HG02981 (cell line): ENCODE measurements at regions not wholly inside any gene's neighbourhood (a gene's known extent, or its start where the extent isn't known, plus 50 kb on each side); places are given as distances from the start of the nearest gene placed in this dataset.
"Not testable (repeated sequence)": the region's sequence is repeated elsewhere in the genome, so short reads cannot be mapped to it uniquely, and the experiment has no call there.

Experiments
- ATAC-seq: cut with Tn5 transposase; IDR thresholded peaks from one replicate; pipeline ENCODE4 v1.9.1; 2021; ENCODE audit warnings: mild to moderate bottlenecking, moderate library complexity; ENCODE audit not compliant: unreplicated experiment

DNA sequence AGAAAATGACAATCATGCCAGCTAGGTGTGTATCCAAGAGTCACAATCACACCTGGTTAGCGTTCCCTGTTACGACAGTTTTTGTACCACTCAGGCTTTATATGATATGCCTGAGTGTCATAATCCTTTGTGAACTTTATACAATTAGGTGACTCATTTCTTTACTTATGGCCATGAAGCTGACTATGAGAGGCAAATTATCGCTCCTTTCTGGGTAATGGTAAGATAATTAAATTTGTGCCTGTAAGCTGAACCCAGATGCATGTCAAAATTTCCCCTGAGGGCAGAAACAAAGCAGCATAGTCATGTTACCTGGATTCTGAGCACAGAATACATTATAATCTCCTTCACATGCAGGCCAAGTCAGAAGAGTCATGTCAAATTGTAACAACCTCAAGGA is 970.1 kb upstream of the AMELY start:
- no peak for ATAC-seq

DNA sequence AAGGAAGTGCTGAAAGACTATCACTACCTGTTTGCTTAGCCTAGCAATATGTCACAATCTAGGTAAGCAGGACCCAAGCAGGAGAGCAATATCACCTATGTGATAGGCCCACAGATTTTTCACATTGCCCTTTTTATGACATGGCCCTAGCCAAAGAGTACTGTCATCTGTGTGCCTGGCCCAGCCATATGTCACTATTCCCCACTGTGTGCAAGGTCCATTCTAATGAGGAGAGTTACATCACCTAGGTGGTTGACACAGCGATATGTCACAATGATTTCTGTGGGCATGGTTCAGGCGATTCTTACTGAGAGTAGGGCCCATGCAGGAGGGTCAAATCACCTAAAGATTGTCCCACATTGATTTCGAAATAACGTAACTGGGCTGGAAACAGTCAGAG is 967.7 kb upstream of the AMELY start:
- no peak for ATAC-seq

DNA sequence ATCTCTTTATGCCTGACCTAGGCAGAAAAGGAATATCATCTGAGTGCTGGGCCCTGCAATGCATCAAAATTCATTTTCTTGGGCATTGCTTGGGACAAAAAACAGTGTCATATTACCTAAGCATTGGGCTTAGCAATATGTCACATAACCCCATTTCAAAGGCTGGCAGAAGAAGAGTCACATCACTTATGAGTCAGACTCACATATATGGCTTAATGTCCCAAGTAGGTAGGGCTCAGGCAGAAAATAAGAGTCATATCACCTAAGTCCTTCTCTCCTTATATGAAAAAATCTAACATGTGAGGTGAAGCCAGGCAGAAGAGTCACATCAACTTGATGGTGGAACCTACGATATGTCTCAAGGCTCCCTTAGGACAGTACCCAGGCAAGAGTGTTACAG is 967.2 kb upstream of the AMELY start:
- ATAC-seq: no peak

DNA sequence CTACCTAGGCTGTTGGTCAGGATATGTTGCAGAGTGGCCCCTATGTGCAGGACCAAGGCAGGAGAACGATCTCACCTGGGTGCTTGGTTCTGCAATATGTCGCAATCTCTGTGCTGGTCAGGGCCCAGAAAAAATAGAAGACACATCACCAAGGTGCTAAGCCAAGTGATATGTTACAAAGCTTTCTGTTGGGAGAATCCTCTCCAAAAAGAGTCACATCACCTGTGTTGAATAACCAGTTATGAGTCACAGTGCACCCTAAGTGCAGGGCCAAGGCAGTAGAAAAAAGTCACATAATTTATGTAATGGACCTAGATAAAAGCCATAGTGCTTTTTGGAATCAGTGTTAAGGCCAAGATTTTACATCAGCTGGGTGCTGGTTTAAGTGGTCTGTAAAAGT is 965.9 kb upstream of the AMELY start:
- no peak for ATAC-seq

DNA sequence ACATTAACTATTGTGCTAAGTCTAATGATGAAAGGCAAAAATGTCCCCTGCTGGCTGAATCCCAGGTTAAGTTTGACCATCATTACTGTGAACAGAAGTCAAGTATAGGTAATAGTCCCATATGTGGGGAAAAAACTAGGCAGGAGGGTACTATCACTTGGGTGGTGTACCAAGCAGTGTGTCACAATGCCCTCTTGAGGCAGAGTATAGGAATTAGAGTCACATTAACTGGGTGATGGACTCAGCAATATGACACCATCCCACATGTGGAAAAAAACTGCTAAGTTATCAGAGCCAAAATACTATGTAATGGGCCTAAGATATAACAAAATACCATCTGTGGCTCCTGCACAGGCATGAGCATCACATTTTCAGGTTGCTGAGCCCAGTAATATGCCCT is 962.5 kb upstream of the AMELY start:
- ATAC-seq: peak; percentile 60

DNA sequence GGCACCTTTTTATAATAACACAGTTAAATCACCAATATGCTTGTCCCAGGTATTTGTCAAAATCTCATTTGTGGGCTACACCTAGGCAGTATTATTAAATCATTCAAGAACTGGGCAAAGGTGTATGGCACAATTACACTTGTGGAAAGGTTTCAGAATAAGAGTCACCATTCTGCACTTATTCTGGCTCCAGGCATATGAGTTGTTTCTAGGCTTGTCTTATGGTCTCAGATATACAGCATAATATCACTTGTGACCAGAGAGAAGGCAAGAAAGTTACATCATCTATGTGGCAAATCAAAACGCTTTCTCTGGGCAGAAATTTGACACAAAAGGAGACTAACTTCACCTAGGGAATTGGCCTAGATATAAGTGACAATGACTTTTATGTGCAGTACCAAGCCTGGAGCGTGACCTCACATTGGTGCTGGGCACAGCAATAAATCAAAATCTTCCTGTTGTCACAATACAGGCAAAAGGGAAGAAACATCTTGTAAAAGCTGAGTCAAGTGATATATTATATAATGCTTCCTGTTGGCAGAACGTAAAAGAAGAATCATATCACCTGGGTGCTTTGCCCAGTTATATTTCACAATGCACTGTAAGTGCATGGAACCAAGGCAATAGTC is 959.9 kb upstream of the AMELY start:
- no peak for ATAC-seq

DNA sequence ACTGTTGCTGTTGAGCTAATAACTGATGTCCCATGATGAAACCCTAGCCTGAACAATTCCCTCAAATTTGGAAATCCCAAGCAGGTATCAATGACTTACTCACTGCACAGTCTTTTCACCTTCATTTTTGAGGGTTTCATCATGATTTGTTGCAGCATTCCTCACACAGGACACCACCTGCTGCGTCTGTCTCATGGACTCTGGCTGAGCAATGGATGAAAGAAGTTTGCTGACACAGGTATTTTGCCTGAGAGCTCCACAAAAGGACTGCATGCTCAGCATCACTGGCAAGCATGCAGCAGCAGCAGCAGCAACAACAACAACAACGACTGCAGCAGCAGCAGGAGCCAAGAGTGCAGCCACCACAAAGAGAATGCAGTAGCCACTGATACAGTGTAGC is 955.4 kb upstream of the AMELY start:
- no peak for ATAC-seq

DNA sequence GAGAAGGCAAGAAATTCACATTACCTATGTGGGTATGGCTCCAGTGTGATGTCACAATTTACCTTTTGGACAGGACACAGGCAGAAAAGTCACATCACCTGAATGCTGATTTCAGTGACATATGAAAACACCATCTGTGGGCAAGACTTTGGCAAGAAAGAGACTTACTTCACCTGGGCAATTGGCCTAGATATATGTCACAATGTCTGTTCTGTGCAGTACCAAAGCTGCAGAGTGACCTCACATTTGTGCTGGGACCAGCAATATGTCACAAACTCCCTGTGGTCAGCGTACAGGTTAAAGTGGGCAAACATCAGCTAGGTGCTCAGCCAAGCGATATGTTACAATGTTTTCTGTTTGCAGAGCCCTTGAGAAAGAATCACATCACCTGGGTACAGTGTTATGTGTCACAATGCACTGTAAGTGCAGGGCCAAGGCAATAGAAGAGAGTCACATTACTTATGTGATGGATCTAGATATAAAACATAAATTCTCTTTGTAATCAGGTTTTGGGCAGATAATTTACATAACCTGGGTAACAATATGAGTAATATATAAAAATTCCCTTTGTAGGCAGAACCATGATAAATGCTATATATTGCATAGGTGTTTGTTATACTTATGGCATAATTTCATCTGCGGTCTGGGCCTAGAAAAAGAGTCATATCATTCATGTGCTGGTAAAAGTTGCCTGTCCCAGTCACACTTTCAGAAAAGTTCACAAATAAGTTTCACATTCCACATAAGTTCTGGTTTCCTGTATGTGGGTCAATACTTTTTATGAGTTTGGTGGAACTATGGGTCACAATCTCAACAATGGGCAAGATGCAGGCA is 949.4 kb upstream of the AMELY start:
- no peak for ATAC-seq

DNA sequence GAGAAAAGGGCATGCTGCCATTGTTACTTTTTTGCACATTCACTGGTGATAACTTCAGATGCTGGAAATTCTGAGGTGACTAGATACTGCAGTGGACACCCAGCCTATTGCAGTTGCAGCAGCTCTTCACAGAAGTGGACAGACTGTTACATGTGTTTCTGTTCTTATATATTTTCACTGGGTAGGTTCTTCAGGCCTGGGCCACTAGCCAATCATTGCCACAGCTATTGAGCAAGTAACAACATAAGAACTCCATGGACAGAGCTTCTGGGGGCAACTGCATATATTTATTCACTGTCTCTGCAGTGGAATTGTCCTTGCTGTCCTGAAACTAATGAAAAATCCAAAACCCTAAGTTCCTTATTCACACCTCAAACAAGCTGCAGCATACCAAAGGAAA is 938.6 kb upstream of the AMELY start:
- ATAC-seq: no peak

DNA sequence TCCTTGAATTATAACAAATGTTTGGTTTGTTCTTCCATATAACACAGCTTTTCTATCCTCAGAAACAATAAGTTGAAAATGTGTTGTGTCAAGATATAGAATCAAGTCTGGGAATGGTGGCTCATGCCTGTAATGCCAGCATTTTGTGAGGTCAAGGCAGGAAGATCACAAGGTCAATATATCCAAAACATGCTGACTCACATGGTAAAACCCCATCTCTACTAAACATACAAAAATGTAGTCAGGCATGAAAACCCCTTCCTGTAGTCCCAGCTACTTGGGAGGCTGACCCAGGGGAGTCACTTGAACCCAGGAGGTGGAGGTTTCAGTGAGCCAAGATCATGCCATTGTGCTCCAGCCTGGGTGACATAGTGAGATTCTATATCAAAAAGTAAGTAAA is 934.2 kb upstream of the AMELY start:
- no peak for ATAC-seq

DNA sequence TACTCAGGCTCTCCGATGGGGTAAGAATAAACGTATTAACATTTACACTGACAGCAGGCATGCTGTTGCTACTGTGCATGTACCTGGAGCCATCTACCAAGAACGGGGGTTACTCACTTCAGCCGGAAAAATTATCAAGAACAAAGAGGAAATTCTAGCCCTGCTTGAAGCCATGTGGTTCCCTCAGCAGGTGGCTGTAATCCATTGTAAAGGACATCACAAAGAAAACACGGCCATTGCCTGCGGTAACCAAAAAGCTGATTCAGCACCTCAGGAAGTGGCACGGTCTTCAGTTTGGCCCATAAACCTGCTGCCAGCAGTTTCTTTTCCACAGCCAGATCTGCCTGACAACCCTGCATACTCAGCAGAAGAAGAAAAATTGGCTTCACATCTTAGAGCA is 925.5 kb upstream of the AMELY start:
- no peak for ATAC-seq

DNA sequence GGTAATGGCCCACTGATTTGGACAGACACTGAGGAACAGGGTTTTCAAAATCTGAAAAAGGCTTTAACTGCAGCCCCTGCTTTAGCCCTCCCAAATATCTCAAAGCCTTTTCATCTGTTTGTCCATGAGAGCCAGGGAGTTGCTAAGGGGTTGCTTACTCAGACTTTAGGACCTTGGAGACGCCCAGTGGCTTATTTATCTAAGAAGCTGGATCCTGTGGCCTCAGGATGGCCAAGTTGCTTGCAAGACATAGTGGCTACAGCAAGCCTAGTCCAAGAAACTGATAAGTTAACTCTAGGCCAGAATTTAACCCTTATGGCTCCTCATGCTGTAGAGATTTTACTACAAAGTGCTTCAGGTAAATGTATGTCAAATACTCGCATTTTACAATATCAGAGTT is 924.8 kb upstream of the AMELY start:
- no peak for ATAC-seq

DNA sequence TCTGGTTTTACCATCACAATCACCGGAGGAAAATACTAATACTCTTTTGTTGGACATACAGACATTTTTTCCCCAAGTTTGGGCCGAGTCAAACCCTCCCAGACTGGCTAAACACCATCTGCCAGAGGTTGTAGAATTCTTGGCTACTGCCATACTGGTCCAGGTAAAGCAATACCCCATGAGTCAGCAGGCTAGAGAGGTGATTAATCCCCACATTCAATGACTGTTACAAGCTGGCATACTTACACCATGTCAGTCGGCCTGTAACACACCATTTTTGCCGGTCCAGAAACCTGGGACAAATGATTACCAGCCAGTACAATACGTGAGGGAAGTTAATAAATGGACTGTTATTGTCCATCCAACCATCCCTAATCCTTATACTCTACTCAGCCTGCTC is 923.9 kb upstream of the AMELY start:
- no peak for ATAC-seq

DNA sequence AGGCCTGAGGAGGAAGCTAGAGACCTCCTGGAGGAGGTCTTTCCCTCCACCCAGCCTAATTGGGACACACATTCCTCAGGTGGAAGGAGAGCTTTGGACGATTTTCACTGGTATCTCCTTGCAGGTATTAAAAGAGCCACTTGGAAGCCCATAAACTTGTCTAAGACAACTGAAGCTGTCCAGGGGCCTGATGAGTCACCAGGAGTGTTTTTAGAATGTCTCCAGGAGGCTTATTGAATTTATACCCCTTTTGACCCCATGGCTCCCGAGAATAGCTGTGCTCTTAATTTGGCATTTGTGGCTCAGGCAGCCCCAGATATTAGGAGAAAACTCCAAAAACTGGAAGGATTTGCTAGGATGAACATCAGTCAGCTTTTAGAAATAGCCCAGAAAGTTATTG is 922.7 kb upstream of the AMELY start:
- ATAC-seq: no peak

DNA sequence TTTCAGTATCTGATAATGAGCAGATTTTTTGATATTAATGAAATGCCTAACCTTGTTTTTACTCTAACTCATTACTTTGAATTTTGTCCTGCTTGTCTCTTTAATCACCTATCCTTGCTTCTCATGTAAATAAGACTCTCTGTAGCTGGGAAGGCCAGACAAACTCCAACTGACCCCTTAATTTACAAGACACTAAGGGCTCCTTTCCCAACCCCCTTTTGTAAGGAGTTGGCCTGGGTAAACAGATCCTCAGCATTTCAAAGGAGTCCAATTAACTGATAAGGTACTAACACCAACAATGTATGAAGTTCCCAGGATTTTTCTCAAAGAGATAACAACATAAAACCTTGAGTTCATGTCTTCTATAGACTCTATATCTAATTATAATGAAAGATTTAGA is 919.3 kb upstream of the AMELY start:
- ATAC-seq: not testable (repeated sequence)

DNA sequence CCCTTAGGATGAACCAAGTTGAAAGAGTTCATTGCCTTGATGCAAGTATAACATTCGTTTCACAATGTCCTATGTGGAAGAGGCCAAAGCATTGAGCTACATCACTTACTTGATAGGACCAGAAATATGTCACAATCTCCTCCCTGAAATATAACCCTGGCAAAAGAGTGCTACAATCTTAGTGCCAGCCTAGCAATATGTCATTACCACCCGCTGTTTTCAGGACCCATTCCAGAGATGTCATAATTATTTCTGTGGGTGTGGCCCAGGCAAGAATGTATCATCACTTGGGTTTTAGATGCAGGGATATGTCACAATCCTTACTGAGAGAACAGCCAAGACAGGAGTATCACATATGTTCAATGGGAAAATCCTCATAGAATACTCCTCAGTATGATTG is 915.0 kb upstream of the AMELY start:
- no peak for ATAC-seq

DNA sequence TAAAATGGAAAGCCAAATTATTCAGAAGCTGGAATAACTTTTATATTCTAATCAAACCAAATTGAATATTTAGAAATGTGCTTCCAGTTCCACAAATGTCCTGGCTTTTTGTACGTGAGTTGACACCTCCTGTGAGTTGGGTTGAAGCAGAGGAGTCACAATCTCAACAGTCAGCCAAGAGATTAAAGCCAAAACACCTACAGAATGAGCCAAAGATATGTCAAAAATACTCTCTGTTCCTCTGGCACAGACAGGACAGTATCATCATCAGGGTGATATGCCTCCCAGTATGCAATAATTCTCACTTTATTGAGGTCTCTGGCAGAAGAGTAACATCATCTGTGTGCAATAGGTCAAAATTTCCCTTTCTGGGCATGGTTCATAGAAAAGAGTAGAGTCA is 914.3 kb upstream of the AMELY start:
- no peak for ATAC-seq

DNA sequence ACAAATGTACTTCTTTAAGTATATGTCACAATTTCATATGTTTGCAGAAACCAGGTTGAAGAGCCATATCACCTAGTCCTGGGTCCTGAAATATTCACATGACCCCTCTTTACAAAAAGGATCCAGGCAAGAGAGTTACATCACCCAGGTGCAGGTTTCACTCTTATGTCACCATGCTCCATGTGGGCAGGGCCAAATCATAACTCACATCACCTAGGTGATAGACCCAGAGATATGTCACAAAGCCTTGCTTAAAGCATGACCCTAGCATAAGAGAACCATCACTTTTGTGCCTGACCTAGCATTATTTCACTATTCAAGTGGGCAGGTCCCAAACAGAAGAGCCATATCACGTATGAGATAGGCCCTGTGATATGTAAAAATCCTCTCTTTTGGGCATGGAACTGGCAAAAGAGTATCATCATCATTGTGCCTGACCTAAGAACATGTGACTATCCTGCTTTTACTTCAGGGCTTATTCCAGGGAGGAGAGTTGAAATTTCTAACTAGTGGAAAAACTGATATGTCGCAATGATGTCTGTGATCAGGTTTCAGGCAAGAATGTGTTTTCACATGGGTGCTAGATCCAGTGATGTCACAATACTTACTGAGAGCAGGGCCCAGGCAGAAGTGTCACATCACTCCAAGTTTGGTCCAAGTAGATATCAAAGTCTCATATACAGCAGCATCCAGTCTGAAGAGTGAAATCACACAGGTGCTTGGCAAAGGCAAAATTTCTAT is 909.9 kb upstream of the AMELY start:
- no peak for ATAC-seq

DNA sequence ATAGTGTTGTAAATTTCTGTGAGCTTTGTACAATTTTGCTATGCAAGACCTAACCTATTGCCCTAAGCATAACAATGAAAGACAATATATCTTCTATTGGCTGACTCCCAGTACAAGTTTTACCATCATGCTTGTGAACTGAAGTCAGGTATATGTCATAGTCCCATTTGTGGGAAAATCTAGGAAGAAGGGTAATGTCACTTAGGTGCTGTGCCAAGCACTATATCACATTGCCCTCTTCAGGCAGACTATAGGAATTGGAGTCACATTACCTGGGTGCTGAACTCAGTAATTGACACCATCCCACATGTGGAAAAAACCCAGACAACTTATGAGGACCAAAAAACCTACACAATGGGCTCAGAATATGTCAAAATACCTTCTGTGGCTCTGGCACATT is 907.4 kb upstream of the AMELY start:
- ATAC-seq: no peak

DNA sequence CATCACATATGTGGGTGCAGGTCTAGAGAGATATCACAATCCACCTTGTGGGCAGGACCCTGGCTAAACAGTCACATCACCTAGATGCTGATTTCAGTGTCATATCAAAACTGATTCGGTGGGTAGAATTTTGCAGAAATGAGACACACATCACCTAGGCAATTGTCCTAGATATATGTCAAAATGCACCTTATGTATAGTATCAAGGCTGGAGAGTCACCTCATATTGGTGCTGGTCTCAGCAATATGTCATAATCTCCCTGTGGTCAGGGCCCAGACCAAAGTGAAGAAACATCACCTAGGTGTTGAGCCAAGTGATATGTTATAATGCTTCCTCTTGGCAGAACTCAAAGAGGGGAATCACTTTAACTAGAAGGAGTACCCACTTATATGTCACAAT is 905.0 kb upstream of the AMELY start:
- no peak for ATAC-seq

DNA sequence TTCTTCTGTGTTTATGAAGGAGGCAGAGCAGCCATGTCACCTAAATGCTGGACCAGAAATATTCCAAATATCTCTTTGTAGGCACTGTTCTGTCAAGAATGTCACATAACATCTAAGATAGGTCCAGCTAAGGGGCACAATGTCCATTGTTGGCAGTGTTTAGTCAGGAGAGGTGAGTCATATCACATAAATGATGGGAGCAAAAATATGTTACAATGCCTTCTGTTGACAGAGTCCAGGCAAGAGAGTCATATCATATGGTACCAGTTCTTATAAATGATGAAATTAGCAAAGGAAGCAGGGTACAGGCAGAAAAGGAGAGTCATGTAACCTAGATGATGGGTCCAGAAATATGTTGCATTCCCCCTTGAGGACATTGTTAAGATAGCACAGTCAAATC is 904.4 kb upstream of the AMELY start:
- no peak for ATAC-seq

DNA sequence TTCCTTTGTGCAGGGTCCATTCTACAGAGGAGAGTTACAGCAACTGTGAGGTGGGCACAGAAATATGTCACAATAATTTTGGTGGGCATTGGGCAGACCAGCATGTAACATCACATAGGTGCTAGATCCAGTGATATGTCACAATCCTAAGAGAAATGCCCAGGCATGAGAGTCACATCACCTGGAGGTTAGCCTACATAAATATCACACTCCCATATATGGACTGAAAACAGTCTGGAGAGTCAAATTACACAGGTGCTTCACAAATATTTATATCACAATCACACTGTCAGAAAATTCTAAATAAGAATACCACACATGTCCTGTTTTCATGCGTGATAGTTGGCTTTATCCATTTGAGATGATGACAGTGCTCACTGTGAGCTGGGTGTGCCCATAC is 903.7 kb upstream of the AMELY start:
- ATAC-seq: no peak
